Left renal pelvis (tissue), 4 donors: ENCODE measurements at regions not wholly inside any gene's neighbourhood (a gene's known extent, or its start where the extent isn't known, plus 50 kb on each side); places are given as distances from the start of the nearest gene placed in this dataset.
"Not testable (repeated sequence)": the region's sequence is repeated elsewhere in the genome, so short reads cannot be mapped to it uniquely, and the experiment has no call there.

Experiments
- DNase-seq, 4 donors: peaks; one replicate each; pipeline ENCODE4 v3.0.0-alpha.2; 2013; ENCODE audit warnings: low read depth in 4 of 4, low spot score in 3 of 4

GRCh38 chr15:70244978-70245542, 147.3 kb upstream of the TLE3 start:
- no peak for DNase-seq

- DNase-seq: no peak
Measured at GRCh38 chr15:70243686-70244540, 146.2 kb upstream of the TLE3 start.

GRCh38 chr15:70242951-70243685, 145.4 kb upstream of the TLE3 start:
- DNase-seq: no peak

GRCh38 chr15:70241561-70242320, 144.0 kb upstream of the TLE3 start:
- no peak for DNase-seq

GRCh38 chr15:70240820-70241430, 143.2 kb upstream of the TLE3 start:
- DNase-seq: no peak

- DNase-seq: no peak
Measured at GRCh38 chr15:70240082-70240481, 142.4 kb upstream of the TLE3 start.

- no peak for DNase-seq
Measured at GRCh38 chr15:70238917-70239316, 141.2 kb upstream of the TLE3 start.

GRCh38 chr15:70237626-70238025, 139.9 kb upstream of the TLE3 start:
- no peak for DNase-seq

GRCh38 chr15:70236341-70237086, 138.8 kb upstream of the TLE3 start:
- DNase-seq: no peak

- DNase-seq: no peak
Measured at GRCh38 chr15:70235347-70235746, 137.6 kb upstream of the TLE3 start.

GRCh38 chr15:70234256-70234905, 136.7 kb upstream of the TLE3 start:
- no peak for DNase-seq

- DNase-seq: no peak
Measured at GRCh38 chr15:70231484-70231883, 133.8 kb upstream of the TLE3 start.

- DNase-seq: not testable (repeated sequence)
Measured at GRCh38 chr15:70227918-70228317, 130.2 kb upstream of the TLE3 start.

GRCh38 chr15:70227147-70227546, 129.4 kb upstream of the TLE3 start:
- no peak for DNase-seq

GRCh38 chr15:70226337-70226980, 128.7 kb upstream of the TLE3 start:
- DNase-seq: no peak

GRCh38 chr15:70225416-70225815, 127.7 kb upstream of the TLE3 start:
- DNase-seq: no peak

GRCh38 chr15:70222606-70223005, 124.9 kb upstream of the TLE3 start:
- no peak for DNase-seq

GRCh38 chr15:70220490-70221096, 122.9 kb upstream of the TLE3 start:
- DNase-seq: no peak
